ENCODE measurements at regions not wholly inside any gene's neighbourhood (a gene's known extent, or its start where the extent isn't known, plus 50 kb on each side); places are given as distances from the start of the nearest gene placed in this dataset.

DNA sequence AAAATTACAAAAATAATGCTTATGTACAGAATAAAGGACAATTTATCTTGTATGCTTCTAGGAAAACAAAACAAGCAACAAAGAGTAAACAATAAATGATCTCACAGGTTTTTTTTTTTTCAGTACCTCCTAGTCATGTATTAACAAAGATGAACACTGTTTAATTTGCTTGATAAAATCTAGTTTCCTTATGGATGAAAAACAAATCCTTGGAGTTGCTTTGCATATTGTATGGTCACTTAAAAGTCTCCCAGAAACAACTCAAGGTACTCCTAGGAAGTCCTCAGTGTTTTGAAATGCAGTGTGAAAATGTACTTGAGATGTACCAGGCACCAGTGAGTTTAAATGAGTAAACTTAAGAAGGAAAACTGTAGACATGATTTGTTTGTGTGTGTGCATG is 686.0 kb upstream of the BRINP3 start:
- DNase-seq: no peak

DNA sequence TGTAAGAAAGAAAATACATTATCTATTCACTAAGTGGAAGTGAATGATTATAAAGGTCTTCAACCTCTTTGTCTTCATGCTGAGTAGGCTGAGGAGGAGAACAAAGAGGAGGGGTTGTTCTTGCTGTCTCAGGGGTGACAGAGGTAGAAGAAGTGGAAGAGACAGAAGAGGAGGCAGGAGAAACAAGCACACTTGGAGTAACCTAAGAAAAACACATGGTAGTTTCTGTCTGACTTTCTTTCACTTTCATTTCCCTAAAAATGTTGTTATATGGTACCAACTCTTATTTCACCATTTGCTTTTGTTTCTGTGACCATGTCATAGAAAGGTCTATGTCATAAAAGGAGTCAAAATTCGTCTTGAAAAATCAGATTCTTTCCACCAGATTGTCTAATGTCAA is 696.6 kb upstream of the BRINP3 start:
- no peak for DNase-seq

DNA sequence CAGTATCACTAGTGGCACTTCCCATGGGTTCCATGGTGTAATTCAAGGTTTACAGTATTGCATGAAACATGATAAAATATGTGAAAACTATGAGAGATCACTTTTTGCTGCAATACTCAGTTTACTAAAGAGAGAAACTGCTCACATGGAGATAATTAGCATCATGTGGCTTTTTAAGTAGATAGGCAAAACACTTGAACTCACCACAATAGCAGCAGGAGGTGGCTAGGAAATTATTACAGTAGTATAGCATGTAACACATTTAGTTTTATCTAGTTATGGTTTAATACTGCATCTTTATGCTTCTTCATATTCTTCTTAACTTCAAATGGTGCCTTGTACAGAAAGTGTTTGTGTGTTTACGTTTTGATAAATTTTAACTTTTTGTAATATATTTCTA is 698.5 kb upstream of the BRINP3 start:
- peak; percentile 17 for DNase-seq

DNA sequence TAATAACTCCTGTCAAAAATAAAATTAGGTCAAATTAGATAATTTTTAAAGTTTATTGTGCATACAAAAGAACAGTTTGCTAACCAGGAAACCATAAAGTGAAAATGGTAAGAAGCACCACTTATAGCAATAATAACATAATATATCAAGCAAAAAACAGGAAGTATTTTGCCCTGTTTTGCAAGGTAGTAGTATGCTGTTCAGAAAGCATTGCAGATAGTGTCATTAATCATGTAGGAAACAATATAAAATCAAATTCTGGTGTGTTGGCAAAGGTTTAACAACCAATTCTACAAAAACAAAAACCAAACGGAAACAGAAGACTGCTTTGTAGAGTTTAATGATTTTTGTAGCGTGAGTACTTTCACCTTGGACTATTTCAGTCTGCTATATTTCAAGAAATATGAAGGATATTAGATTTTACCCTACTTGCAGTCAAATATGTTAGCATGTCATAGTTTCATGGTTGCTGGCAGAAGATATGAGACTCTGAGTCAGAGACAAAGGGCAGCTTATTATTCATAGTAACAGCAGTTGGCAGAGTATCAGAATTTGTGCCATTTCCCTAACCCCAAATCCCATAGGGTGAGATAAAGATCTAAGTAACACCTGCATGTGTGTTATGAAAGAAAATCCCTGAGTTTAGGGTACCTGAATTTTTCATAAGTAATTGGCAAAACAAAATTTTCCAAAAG is 729.0 kb upstream of the BRINP3 start:
- peak; percentile 20 for DNase-seq

DNA sequence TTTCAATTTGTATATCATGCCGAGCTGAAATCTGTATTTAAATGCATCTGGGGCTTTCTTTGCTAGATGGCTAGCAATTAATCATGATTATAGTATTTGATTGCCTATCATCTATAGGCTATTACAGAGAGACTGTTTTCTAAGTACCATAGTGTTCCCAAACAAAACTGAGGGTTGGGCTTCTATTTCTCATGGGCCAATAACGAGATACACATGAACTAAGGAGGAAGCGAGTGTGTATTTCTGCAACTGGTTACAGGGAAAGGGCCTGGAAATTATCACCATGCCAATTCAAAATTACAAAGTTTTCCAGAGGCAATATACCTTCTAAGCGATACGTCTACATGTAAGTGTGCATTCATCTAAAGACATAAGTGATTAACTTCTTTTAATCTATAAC is 744.5 kb upstream of the BRINP3 start:
- no peak for DNase-seq

DNA sequence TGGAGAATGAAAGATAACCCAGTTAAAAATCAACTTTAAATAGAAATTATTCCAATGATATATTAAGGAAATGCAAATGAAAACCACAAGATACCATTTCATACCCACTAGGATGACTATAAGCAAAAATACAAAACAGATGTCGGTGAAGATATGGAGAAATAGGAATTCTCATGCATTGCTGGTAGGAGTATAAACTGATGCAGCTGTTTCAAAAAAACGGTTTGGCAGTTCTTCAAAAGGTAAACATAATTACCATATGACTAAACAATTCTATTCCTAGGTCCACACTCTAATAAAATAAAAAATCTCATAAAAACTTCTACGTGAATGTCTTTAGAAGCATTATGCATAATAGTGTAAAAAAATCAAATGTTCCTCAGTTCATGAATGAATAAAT is 763.3 kb upstream of the BRINP3 start:
- peak; percentile 93 for DNase-seq

DNA sequence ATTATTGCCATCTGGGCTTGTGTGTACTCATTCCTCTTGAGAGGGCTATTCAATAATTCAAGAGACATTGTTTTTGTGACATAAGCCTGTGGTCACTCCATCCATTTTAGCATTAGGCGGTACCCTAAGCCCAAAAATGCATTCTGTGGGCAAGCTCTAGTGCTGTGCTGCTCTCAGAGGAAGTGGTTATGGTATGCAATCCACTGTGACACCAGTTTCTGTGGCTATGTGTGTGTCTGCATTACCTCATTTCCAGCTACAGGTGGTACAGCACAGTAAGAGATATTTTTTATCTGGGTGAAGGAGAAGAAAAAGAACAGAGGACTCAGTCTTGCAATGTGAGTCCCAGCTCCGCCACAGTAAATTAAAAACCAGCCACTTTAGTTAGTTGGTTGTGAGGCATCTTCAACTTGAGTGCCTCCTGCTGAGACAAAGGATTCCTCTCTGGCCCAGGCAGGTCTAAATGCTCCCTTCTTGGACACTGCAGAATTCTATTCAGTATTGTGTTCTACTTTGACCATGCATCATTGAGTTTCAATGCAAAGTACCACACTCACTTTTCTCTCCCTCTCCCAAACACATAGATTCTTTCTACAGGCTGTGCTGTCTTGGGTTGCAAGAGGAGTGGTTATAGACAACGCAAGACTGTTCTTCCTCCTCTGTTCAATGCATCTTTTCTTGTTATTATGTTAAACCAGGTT is 777.8 kb upstream of the BRINP3 start:
- no peak for DNase-seq

DNA sequence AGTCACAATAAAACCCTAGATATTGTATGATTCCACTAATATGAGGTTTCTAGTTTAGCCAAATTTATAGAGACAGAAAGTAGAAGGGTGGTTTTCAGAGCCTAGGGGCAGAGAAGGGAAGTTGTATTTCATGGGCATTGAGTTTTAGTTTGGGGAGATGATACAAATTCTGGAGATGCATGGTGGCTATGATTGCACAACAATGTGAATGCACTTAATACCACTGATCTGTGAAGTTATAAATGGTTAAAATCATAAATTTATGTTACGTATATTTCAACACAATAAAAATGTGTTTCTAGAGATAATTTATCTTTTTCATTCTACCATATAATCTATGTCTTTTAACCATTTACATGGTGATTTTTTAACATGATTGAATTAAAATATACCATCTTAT is 779.3 kb upstream of the BRINP3 start:
- no peak for DNase-seq

DNA sequence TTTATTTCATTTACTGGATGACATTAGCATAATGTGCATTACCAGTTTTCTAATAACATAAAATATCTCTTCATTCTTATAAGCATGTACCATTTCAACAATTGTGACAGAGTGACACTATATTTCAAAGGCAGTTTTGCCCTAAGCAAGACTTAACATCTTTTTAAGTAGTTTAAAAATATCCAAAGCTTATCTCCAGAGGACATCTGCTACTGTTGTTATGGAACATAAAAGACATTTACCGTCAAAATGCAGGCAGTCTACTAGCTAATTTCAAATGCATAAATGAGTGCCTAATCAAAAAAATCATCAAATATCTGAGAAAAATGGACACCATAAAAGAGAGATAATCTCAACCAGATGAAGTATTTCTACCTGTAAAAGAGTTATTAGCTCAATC is 782.4 kb upstream of the BRINP3 start:
- DNase-seq: no peak

DNA sequence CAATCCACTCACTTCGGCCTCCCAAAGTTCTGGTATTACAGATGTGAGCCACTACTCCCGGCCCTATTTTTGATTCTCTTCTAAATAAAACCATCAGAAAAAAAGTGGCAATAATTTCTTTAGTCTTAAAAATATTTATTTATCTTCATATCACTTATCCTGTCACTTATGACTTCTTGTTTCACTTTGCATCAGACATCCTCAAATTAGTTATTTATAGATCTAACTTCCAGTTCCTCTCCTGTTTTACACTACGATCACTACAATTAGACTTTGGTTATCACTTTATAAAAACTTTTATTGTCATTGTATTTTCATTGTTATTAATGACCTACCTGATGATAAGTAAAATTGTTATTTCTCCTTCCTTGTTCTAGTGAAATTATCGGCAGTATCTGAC is 783.4 kb upstream of the BRINP3 start:
- no peak for DNase-seq

DNA sequence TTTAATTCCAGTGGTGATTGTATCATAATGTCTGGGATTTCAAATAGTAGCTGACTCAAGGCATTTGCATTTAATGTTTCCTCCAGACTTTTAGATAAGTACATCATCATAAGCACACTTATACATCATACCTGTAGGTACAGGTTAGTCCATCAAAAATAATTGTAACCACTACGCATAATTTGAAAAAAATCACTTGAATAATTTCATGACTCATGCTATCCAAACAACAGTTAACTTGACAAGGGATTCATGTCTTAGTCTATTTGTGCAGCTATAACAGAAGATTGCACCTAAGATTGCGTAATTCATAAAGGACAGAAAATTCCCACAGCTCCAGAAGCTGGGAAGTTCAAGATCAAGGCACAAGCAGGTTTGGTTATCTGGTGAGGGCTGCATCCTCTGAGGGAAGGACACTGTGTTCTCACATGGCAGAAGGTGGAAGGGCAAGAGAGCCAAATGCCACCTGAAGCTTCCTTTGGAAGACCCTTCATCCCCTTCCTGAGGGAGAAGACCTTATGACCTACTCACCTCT is 801.7 kb upstream of the BRINP3 start:
- no peak for DNase-seq

DNA sequence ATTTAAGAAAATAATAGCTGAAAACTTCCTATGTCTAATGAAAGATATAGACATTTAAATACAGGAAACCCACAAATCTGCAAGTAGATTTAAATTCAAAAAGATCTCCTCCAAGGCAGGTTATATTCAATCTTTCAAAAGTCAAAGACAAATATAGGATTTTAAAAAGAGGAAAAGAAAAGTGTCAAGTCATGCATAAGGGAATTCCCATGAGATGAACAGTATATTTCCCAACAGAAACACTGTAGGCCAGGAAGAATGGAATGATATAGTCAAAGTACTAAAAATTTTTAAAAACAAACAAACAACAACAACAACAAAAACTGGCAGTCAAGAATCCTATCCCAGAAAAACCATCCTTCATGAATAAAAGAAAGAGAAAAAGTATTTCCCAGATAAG is 806.5 kb upstream of the BRINP3 start:
- no peak for DNase-seq

DNA sequence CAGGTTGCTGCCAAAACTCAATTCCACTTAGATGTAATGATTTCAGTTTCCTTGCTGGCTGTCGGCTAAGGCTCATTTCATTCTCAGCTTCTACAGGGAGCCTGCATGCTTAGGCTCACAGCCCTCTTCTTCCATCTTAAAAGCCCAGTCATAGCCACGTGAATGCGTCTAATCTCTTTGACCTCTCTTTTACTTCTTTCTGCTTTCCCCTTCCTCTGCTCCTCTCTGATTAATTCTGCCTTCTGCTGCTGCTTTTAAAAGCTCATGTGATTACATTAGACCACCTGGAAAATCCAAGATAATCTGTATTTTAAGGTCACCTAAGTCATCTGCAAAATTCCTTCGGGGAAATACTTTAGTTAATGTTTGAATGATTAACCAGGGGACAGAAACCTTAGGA is 812.8 kb upstream of the BRINP3 start:
- DNase-seq: no peak

DNA sequence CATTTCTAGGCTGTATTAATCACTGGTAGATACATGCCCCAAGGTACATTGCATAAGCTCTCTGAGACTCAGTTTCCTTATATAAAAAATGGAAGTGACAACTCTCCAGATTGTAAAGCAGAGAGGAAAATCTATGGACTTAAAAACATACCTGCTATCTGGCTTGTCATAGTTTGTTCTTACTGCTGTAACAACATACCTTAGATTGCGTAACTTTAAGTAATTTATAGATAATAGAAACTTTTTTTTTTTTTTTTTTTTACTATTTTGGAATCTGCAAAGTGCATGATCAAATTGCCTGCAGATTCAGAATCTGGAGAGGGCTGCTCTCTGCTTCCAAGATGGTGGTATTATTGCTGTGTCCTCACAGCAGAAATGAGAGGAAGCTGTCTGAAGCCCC is 827.7 kb upstream of the BRINP3 start:
- no peak for DNase-seq

DNA sequence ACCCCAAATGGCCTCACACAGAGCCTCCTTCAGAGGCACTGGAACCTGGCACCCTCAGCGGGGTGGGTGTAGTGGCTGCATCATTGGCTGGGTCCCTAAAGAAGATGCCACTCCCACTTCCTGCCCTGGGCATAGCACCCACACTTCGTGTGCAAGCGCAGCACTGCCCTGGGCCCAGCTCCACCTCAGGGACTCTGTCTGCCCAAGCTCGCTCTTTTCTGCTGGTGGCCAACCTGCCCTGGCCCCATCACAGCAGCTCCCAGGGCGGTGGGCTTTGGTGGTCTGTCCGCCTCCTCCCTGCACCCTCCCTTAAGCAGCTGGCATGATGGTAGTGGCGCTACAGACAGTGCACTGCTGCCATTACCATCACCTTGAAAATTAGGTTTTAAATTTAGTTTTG is 829.3 kb upstream of the BRINP3 start:
- DNase-seq: no peak

DNA sequence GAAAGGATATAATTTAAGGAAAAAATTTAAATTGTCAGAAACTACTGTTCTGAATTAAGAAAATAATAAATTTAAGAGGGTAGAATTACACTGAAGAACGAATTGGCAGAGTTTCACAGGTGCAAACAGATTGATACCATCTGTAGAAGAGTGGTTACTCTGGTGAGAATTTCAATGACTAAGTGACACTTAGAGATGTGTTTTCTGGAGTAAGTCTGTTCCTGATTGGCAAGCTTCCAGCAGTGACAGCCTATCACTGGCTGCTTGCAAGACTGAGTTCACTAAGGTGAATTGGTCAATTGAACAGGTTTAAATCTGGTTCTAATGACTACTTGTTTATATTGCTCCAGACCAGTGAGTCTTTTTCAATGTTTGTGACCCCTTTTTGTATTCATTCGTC is 838.2 kb upstream of the RGS18 start:
- DNase-seq: peak; percentile 8

DNA sequence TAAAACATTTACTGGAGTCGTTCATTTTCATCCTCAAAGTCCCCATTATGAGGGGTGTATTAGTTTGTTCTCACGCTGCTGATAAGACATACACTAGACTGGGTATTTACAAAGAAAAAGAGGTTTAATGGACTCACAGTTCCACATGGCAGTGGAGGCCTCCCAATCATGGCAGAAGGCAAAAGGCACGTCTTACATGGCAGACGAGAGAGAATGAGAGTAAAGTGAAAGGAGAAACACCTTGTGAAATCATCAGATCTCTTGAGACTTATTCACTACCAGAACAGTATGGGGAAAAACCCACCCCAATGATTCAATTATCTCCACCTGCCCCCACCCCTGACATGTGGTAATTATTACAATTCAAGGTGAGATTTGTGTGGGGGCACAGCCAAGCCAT is 830.4 kb upstream of the RGS18 start:
- DNase-seq: no peak

DNA sequence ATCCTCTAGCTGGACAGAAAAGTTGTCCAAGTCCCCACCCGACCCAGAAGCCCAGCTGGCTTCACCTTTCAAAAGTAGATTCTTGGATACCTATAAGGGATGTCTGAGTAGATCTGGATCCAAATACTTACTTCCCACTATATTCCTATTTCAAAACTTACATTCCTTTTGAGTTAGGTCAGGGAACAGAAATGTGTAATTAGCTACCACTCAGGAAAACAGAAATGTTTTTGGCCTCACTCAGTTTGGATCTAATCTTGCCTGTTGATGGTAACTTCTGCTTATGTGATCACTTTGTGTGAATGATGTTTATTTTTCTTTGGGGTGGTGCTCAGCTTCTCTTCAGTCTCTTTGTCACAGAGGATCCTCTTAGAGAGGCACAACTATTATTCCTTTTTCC is 814.4 kb upstream of the RGS18 start:
- peak; percentile 79 for DNase-seq

DNA sequence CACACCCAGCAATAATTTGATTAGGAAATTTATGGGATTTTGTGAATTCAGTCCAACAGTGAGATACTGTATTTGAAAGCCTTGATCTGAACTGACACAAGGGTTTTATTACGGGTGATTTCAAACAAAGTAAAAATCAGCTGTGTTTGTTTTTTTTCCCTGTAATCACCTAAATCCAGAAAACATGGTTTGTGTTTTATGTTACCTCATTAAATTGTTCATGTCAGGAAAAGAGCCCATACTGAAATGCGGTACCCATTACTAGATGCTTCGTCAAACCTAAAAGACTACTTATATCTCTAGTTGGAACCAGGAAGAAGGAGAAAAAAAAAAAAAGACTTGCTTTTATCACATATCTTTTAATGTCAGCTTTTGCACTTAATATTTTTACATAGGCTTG is 811.9 kb upstream of the RGS18 start:
- DNase-seq: no peak

DNA sequence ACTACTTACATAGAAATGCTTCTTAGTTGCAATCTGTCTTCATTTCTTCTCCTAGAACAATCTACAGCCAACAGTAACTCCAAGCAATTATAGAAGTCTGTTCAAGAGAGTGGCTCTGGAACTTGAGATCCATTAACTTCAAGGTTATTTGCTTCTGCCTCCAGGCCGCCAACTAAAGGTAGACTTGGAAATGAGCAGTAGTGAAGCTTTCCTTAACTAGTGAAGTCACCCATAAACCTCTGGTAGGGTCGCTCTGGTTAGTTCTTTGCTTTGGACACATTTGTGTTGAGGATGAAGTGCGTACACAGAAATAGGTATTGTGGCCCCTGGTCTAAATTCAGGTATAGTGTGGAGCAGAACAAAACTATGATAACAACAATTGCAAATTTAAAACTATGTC is 809.9 kb upstream of the RGS18 start:
- no peak for DNase-seq

DNA sequence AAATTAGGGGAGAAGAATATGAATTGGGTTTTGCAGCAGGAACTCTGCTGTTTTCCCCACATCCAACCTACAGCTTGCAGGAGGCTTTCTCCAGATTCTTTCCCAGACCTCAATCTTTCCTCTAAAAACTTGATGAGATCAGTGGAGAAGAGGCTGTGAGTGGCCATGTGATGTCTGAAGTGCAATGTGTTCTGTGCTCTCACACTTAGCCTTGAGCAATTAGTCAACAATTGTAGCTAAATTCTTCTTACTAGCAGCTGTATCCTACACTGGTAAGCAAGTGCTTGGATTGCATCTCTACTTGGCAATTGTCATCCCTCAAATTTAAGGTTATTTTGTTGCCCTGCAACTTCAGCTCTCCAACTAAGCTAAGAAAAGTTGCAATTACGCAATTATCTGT is 807.3 kb upstream of the RGS18 start:
- DNase-seq: no peak

DNA sequence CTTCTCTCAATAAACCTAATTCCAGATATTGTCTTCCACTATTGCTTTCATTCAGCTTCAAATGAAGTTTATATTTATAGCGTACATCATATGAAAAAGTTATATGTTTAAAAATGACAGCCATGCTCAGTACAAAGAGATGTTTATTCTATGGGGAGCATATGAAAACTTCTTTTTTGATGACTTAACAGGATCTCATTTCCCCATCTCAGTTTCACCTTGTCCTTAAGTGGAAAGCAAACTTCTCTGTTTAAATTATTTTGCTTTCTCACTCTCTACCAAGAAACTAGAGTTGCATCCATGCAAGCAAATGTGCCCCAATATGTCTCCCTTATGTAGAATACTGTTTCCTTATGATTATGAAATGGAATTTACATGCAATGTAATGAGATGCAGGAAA is 799.5 kb upstream of the RGS18 start:
- DNase-seq: no peak

DNA sequence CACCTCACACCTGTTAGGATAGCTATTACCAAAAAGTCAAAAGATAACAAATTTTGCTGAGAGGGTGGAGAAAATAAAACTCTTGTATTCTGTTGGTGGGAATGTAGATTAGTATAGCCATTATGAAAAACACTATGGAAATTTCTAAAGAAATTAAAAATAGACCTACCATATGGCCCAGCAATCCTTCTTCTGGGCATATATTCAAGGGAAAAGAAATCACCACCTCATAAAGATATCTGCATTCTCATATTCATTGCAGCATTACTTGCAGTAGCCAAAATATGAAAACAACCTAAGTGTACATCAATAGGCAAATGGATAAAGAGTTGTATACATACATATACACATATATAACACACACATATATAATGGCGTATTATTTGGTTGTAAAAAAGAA is 791.6 kb upstream of the RGS18 start:
- DNase-seq: no peak

DNA sequence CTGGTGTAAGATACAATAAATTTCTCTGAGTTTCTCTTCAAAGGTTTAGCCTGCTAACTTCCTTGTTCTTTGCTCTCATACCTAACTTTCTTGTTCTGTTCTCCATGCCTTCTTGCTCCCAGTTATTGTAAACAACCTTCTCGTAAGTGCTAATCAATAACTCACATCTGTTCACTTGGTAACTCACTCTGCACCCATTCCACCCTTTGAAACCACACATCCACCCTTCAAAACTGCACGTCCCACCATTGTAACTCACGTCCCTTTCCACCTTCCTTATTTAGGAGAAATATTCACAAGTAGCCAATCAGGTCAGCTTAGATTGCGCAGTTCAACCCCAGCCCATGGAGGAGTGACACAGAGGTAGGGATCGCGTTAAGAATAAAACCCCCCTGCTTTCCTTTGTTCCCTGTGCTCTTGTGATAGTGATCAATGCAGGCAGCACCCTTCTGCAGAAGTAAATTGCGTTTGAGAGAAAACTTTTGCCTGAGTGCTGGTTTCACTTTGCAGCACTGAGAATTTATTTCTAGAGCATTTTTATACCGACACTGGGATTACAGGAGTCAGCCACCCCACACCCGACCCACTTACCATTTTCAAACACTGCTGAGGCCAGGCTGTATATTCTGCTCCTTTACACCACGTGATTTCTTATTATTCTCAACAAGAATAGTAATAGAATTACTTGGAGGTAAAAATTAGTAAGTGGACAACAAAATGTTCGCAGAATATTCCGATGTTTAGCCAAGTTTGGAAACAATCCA is 789.2 kb upstream of the RGS18 start:
- no peak for DNase-seq

Measured in fibroblast of skin of right quadriceps (primary cell).